ENCODE measurements at regions not wholly inside any gene's neighbourhood (a gene's known extent, or its start where the extent isn't known, plus 50 kb on each side); places are given as distances from the start of the nearest gene placed in this dataset.

DNA sequence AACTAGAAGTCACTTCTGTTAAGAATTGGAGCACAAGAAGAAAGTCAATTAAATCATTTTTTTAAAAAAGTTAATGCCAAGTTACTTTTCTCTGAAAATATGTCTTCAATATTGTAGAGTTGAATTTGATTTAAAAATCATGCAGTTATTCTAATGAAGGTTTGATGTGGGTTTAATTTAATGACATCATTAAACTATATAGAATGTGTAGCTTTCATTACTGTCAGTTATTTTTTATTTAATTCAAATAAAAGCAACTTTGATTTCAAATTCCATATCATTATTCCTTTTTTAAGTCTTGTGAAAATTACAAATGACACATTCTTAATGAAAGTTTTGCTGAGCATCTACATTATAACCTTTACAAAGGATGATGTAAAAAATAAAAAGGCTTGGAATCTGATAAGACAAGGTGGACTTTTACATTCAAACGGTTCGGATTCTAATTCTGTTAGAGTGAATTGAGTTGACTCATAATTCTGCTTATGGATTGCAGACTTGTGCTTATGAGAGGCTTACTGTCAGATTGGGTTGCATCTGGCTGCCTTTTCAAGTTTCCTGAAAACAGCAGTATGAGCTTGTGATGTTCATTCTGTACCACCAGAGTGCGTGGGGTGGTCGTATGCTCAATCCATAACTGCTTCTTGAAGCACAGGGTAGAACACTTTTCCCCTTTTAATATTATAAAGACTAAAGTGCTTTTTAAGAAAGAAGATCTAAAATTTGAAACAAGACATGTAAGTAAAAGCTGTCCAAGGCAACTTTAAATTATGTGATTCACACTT lies 253.0 kb upstream of the ARRDC3 start:
- Mint-ChIP-seq H3K4me1 (ENCODE audit: low read depth) (no peaks in the 10 kb centered on the region), H3K4me3 (ENCODE audit: unreplicated experiment) (no peak overlapping the region)

DNA sequence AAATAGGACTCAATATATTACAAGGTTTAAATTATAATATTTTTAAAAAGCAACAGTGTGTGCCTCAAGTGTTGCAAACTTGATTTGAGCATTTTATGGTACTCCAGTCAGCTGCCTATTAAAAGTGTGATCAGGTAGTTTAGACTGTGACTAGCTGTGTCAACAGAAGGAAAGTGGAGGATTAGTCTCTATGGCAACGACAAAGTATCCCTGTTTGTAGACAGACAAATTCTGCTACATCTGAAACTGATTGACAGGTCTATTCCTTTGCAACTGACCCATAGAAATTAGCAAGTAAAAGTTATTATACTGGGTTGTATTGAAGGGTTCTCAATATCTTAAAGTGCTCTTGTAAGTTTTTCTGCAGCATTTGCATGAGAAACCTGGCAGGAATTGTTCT lies 249.8 kb upstream of the ARRDC3 start:
- Mint-ChIP-seq H3K4me3 (ENCODE audit: unreplicated experiment) (no peak overlapping the region), H3K4me1 (ENCODE audit: low read depth) (no peaks in the 10 kb centered on the region), H3K9me3 (ENCODE audit: low read depth) (no peaks in the 10 kb centered on the region), H3K27me3 (ENCODE audit: low read depth) (no peaks in the 10 kb centered on the region), H3K36me3 (ENCODE audit: low read depth) (no peaks in the 10 kb centered on the region), H3K27ac (ENCODE audit: unreplicated experiment) (no peak overlapping the region)
- TF ChIP-seq, protein P1, sequence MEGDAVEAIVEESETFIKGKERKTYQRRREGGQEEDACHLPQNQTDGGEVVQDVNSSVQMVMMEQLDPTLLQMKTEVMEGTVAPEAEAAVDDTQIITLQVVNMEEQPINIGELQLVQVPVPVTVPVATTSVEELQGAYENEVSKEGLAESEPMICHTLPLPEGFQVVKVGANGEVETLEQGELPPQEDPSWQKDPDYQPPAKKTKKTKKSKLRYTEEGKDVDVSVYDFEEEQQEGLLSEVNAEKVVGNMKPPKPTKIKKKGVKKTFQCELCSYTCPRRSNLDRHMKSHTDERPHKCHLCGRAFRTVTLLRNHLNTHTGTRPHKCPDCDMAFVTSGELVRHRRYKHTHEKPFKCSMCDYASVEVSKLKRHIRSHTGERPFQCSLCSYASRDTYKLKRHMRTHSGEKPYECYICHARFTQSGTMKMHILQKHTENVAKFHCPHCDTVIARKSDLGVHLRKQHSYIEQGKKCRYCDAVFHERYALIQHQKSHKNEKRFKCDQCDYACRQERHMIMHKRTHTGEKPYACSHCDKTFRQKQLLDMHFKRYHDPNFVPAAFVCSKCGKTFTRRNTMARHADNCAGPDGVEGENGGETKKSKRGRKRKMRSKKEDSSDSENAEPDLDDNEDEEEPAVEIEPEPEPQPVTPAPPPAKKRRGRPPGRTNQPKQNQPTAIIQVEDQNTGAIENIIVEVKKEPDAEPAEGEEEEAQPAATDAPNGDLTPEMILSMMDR (IDR thresholded peaks at IDR 0.05) = no peak
- DNase-seq (ENCODE audit: low spot score) = no peak

More for the DNA sequence above, 253.0 kb upstream of the ARRDC3 start:
- H3K27me3 Mint-ChIP-seq (ENCODE audit: low read depth) = no peaks in the 10 kb centered on the region
- H3K27ac Mint-ChIP-seq (ENCODE audit: unreplicated experiment) = no peak overlapping the region
- DNase-seq (ENCODE audit: low spot score) = no peak
- H3K36me3 Mint-ChIP-seq (ENCODE audit: low read depth) = no peaks in the 10 kb centered on the region
- TF ChIP-seq, protein P1 (IDR thresholded peaks at IDR 0.05) = peak; percentile 31
- no peaks in the 10 kb centered on the region for H3K9me3 Mint-ChIP-seq (ENCODE audit: low read depth)

DNA sequence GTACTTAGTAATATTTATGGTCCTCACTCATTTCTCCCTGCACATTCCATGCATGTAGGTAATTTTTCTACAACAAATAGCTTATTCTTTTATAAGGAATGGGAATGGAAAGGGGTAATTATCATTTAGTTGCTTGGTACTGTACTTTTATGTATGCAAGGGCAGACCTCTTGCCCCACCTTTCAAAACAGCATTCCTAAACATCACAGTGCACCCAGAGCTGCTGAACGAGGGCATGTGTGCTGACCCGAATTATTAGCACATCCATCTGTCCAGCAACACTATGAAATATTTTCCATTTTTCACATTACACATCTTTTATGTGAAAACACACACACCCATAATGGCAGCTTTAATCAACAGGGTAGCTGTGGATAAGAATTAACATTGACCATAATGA lies 228.6 kb upstream of the ARRDC3 start:
- no peak for DNase-seq (ENCODE audit: low spot score)
- H3K27me3 Mint-ChIP-seq (ENCODE audit: low read depth) = no peaks in the 10 kb centered on the region
- H3K9me3 Mint-ChIP-seq (ENCODE audit: low read depth) = no peaks in the 10 kb centered on the region
- H3K27ac Mint-ChIP-seq (ENCODE audit: unreplicated experiment) = no peak overlapping the region
- H3K4me3 Mint-ChIP-seq (ENCODE audit: unreplicated experiment) = no peak overlapping the region
- TF ChIP-seq, protein P1 (IDR thresholded peaks at IDR 0.05) = no peak
- peaks cover 8% of the 10 kb centered on the region for H3K4me1 Mint-ChIP-seq (ENCODE audit: low read depth)
- no peaks in the 10 kb centered on the region for H3K36me3 Mint-ChIP-seq (ENCODE audit: low read depth)

DNA sequence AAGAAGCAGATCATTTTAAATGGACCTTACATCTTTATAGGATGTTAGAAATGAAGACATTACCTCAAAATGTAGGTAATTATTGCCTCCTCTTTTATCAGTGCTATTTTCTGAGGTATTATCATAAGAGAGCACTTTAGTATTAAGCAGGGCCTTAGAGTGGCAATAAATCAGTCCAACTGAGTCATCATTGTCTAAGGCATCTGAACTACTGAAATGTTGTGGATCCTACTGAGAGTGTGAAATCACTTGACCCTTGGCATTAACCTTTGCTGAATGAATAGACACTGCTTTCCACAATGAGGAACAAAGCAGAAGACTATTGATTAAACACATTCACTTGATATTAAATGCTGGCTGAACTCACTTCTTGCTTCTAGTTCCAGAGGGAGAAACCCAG lies 224.6 kb upstream of the ARRDC3 start:
- Mint-ChIP-seq H3K27ac (ENCODE audit: unreplicated experiment) (no peak overlapping the region), H3K36me3 (ENCODE audit: low read depth) (no peaks in the 10 kb centered on the region), H3K27me3 (ENCODE audit: low read depth) (no peaks in the 10 kb centered on the region), H3K4me3 (ENCODE audit: unreplicated experiment) (no peak overlapping the region), H3K4me1 (ENCODE audit: low read depth) (peaks cover 8% of the 10 kb centered on the region), H3K9me3 (ENCODE audit: low read depth) (no peaks in the 10 kb centered on the region)
- TF ChIP-seq, protein P1 (IDR thresholded peaks at IDR 0.05) = no peak
- no peak for DNase-seq (ENCODE audit: low spot score)

DNA sequence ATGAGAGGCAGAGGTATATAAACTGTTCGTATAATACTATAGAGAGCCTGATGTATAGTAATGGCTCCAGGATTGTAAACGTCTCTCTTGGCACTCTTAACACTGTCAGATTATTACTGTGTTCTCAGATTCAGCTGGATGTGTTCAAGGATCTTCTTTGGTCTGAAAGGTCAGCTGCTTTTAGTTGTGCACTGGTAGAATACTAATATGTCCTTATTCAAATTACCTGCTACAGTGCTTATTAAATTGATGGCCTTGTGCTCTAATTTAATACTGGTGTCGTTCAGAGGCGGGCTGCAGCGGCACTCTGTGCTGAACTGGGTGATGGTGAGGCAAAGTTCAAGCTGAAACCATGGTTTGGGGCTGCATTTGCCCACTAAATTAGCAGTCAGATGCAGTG lies 216.7 kb upstream of the ARRDC3 start:
- no peaks in the 10 kb centered on the region for H3K27me3 Mint-ChIP-seq (ENCODE audit: low read depth)
- TF ChIP-seq, protein P1 (IDR thresholded peaks at IDR 0.05) = no peak

More for the DNA sequence above, 216.7 kb upstream of the ARRDC3 start:
- Mint-ChIP-seq H3K4me3 (ENCODE audit: unreplicated experiment) (no peak overlapping the region), H3K36me3 (ENCODE audit: low read depth) (peaks cover 3% of the 10 kb centered on the region), H3K27ac (ENCODE audit: unreplicated experiment) (no peak overlapping the region), H3K9me3 (ENCODE audit: low read depth) (peaks cover 14% of the 10 kb centered on the region), H3K4me1 (ENCODE audit: low read depth) (peaks cover 9% of the 10 kb centered on the region)
- no peak for DNase-seq (ENCODE audit: low spot score)
